Activated CD8-positive, alpha-beta memory T cell treated with anti-CD3 and anti-CD28 coated beads for 48 hours (primary cell): ENCODE measurements at regions not wholly inside any gene's neighbourhood (a gene's known extent, or its start where the extent isn't known, plus 50 kb on each side); places are given as distances from the start of the nearest gene placed in this dataset.
"Not testable (repeated sequence)": the region's sequence is repeated elsewhere in the genome, so short reads cannot be mapped to it uniquely, and the experiment has no call there.

ENCODE experiments used
- DNase-seq, 3 experiments: peaks; one replicate each; pipeline ENCODE4 v3.0.0-alpha.2; 2020; ENCODE audit warnings: low read depth in 2 of 3, low spot score in 2 of 3

DNA sequence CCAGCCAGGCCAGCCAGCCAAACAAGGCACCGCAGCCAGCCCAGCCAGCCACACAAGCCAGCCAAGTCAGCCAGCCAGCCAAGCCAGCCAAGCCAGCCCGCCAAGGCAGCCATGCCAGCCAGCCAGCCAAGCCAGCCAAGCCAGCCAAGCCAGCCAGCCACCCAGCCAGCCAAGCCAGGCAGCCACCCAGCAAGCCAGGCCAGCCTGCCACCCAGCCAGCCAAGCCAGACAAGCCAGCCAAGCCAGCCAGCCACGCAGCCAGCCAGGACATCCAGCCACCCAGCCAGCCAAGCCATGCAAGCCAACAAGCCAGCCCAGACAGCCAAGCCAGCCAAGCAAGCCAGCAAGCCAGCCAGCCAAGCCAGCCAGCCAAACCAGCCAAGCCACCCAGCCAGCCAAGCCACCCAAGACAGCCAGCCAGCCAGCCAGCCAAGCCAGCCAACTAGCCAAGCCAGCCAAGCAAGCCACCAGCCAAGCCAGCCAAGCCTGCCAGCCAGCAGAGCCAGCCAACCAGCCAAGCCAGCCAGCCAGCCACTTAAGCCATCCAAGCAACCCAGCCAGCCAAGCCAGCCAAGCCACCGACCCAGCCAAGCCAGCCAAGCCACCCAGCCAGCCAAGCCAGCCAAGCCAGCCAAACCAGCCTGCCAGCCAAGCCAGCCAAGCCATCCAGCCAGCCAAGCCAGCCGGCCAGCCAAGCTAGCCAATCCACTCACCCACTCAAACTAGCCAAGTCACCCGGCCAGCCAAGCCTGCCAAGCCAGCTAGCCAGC, 341.3 kb upstream of the PLGLB2 start:
- not testable (repeated sequence) for DNase-seq

- not testable (repeated sequence) for DNase-seq
Observed at GRCh38 chr2:87409601-87410000, 338.3 kb upstream of the PLGLB2 start.

DNA sequence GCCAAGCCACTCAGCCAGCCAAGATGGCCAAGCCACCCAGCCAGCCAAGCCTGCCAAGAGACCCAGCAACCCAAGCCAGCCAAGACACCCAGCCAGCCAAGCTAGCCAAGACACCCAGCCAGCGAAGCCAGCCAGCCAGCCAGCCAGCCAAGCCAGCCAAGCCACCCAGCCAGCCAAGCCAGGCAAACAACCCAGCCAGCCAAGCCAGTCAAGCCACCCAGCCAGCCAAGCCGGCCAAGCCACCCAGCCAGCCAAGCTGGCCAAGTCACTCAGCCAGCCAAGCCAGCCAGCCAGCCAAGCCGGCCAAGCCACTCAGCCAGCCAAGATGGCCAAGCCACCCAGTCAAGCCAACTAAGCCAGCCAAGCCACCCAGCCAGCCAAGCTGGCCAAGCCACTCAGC, 337.5 kb upstream of the PLGLB2 start:
- not testable (repeated sequence) for DNase-seq

- not testable (repeated sequence) for DNase-seq
Observed at GRCh38 chr2:87412036-87412820, 335.7 kb upstream of the PLGLB2 start.

GRCh38 chr2:87414331-87414730, 333.6 kb upstream of the PLGLB2 start:
- DNase-seq: not testable (repeated sequence)

GRCh38 chr2:87414795-87415570, 332.9 kb upstream of the PLGLB2 start:
- DNase-seq: not testable (repeated sequence)

- not testable (repeated sequence) for DNase-seq
Observed at GRCh38 chr2:87415586-87416265, 332.2 kb upstream of the PLGLB2 start.

DNA sequence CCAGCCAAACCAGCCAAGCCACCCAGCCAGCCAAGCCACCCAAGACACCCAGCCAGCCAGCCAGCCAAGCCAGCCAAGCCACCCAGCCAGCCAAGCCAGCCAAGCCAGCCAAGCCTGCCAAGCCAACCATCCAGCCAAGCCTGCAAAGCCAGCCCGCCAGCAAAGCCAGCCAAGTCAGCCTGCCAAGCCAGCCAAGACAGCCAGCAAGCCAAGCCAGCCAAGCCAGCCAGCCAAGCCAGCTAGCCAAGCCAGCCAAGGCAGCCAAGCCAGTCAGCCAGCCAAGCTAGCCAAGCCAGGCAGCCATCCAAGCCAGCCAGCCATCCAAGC, 331.7 kb upstream of the PLGLB2 start:
- DNase-seq: not testable (repeated sequence)

GRCh38 chr2:87417147-87417546, 330.7 kb upstream of the PLGLB2 start:
- not testable (repeated sequence) for DNase-seq

- DNase-seq: not testable (repeated sequence)
Observed at GRCh38 chr2:87417742-87418567, 329.9 kb upstream of the PLGLB2 start.

GRCh38 chr2:87418823-87419822, 328.8 kb upstream of the PLGLB2 start:
- not testable (repeated sequence) for DNase-seq

DNA sequence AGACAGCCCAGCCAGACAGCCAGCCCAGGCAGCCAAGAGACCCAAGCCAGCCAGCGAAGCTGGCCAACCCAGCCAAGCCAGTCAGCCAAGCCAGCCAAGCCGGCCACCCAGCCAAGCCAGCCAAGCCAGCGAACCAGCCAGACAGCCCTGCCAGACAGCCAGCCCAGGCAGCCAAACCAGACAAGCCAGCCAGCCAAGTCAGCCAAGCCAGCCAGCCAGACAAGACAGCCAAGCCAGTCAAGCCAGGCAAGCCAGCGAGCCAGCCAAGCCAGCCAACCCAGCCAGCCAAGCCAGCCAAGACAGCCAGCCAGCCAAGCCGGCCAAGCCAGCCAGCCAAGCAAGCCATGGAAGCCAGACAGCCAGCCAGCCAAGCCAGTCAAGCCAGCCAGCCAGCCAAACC, 327.9 kb upstream of the PLGLB2 start:
- DNase-seq: not testable (repeated sequence)

- DNase-seq: not testable (repeated sequence)
Observed at GRCh38 chr2:87420954-87421353, 326.9 kb upstream of the PLGLB2 start.

GRCh38 chr2:87423796-87424762, 323.8 kb upstream of the PLGLB2 start:
- not testable (repeated sequence) for DNase-seq

DNA sequence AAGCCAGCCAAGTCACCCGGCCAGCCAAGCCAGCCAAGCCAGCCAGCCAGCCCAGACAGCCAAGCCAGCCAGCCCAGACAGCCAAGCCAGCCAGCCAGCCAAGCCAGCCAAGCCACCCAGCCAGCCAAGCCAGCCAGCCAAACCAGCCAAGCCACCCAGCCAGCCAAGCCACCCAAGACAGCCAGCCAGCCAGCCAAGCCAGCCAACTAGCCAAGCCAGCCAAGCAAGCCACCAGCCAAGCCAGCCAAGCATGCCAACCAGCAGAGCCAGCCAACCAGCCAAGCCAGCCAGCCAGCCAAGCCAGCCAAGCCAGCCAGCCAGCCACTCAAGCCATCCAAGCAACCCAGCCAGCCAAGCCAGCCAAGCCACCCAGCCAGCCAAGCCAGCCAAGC, 323.1 kb upstream of the PLGLB2 start:
- DNase-seq: not testable (repeated sequence)

- DNase-seq: not testable (repeated sequence)
Observed at GRCh38 chr2:87425191-87425590, 322.7 kb upstream of the PLGLB2 start.

DNA sequence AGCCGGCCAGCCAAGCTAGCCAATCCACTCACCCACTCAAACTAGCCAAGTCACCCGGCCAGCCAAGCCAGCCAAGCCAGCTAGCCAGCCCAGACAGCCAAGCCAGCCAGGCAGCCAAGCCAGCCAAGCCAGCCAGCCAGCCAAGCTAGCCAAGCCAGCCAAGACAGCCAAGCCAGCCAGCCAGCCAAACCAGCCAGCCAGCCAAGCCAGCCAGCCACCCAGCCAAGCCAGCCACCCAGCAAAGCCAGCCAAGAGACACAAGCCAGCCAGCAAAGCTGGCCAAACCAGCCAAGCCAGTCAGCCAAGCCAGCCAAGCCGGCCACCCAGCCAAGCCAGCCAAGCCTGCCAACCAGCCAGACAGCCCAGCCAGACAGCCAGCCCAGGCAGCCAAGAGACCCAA, 322.2 kb upstream of the PLGLB2 start:
- not testable (repeated sequence) for DNase-seq
